Mucosa of stomach (tissue), 1 donor: ENCODE measurements at regions not wholly inside any gene's neighbourhood (a gene's known extent, or its start where the extent isn't known, plus 50 kb on each side); places are given as distances from the start of the nearest gene placed in this dataset.

Experiments used
- H3K27me3 ChIP-seq: one replicate; pipeline ENCODE4 v1.7.0; 2013; ENCODE audit warnings: mild to moderate bottlenecking, low read length; ENCODE audit not compliant: control insufficient read depth, insufficient read depth
- H3K36me3 ChIP-seq: one replicate; pipeline ENCODE4 v1.7.0; 2013; ENCODE audit warnings: low read length; ENCODE audit not compliant: control insufficient read depth, insufficient read depth
- H3K4me1 ChIP-seq: one replicate; pipeline ENCODE4 v1.7.0; 2013; ENCODE audit warnings: mild to moderate bottlenecking, low read length; ENCODE audit not compliant: control insufficient read depth, insufficient read depth
- H3K4me3 ChIP-seq: one replicate; pipeline ENCODE4 v1.7.0; 2013; ENCODE audit warnings: low read length
- H3K9ac ChIP-seq: one replicate; pipeline ENCODE4 v1.7.0; 2013; ENCODE audit warnings: mild to moderate bottlenecking, low read length, moderate library complexity
- H3K9me3 ChIP-seq: one replicate; pipeline ENCODE4 v1.7.0; 2013; ENCODE audit warnings: mild to moderate bottlenecking, low read length, moderate library complexity; ENCODE audit not compliant: control insufficient read depth
- donor health status: Pancreatic carcinoma.

GRCh38 chr18:40577239-40577980, 1377.6 kb upstream of the PIK3C3 start:
- no peak overlapping the region for H3K9ac ChIP-seq
- H3K27me3 ChIP-seq, result no peaks in the 10 kb centered on the region
- H3K9me3 ChIP-seq, result no peaks in the 10 kb centered on the region
- no peaks in the 10 kb centered on the region for H3K4me1 ChIP-seq
- no peaks in the 10 kb centered on the region for H3K36me3 ChIP-seq
- no peak overlapping the region for H3K4me3 ChIP-seq

DNA sequence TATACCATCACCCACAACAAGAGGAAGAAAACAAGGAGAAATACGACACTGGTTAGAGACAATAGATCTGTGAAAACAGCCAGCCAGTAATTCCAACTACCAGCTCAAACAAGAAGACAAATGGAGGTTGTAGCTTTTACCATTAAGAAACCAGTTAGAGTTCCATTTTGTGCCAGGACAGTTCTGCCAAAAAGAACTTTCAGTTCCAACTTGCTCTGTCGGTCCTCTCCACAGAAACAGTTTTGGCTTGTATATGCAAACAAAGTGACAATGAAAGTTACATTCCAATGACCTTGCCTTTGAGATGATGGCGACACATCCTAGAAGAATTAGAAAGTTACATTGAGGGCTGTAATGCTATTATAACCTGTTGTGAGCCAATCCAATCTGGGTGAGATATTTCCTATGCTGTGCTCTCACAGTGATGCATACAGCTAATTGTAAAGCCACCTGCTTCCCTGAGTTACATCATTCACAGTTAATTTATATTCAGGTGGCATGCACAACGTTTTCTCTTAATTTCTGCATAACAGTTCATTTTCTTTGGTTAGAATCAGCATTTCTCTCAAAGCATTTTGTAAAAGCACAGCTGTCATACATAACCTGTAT, 1378.4 kb upstream of the PIK3C3 start:
- no peak overlapping the region for H3K9ac ChIP-seq
- H3K27me3 ChIP-seq, result no peaks in the 10 kb centered on the region
- H3K4me1 ChIP-seq, result no peaks in the 10 kb centered on the region
- H3K4me3 ChIP-seq, result no peak overlapping the region
- H3K9me3 ChIP-seq, result no peaks in the 10 kb centered on the region
- H3K36me3 ChIP-seq, result no peaks in the 10 kb centered on the region

GRCh38 chr18:40570615-40571014, 1384.4 kb upstream of the PIK3C3 start:
- Histone ChIP-seq H3K4me3 (no peak overlapping the region), H3K27me3 (no peaks in the 10 kb centered on the region), H3K9me3 (no peaks in the 10 kb centered on the region), H3K4me1 (no peaks in the 10 kb centered on the region), H3K9ac (no peak overlapping the region), H3K36me3 (no peaks in the 10 kb centered on the region)

DNA sequence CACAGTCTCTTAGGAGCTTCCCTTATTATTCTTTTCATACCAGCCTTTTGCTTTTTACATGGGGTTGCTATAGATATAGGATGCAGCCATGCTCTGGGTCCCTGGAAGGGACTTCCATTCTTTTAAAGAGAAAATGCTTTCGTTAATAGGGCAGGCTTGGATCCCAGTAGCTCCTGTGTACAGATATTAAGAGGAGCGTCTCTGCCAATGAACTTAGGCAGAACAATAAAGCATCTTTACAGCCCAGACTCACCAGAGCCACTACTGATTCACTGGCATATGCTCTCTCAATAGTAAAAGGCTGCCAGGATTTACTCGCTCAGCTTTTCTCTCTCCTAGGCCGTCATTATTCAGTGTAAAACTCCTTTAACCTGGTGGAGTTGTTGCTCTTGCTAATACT, 1385.4 kb upstream of the PIK3C3 start:
- Histone ChIP-seq H3K9me3 (no peaks in the 10 kb centered on the region), H3K4me1 (no peaks in the 10 kb centered on the region), H3K4me3 (no peak overlapping the region), H3K9ac (no peak overlapping the region), H3K36me3 (no peaks in the 10 kb centered on the region), H3K27me3 (no peaks in the 10 kb centered on the region)

- H3K4me3 ChIP-seq, result no peak overlapping the region
- H3K9ac ChIP-seq, result no peak overlapping the region
- no peaks in the 10 kb centered on the region for H3K27me3 ChIP-seq
- H3K36me3 ChIP-seq, result no peaks in the 10 kb centered on the region
- H3K9me3 ChIP-seq, result no peaks in the 10 kb centered on the region
- H3K4me1 ChIP-seq, result no peaks in the 10 kb centered on the region
Measured at GRCh38 chr18:40566510-40566844, 1388.6 kb upstream of the PIK3C3 start.

GRCh38 chr18:40565805-40566509, 1389.1 kb upstream of the PIK3C3 start:
- Histone ChIP-seq H3K27me3 (no peaks in the 10 kb centered on the region), H3K4me1 (no peaks in the 10 kb centered on the region), H3K36me3 (no peaks in the 10 kb centered on the region), H3K9me3 (no peaks in the 10 kb centered on the region), H3K4me3 (no peak overlapping the region), H3K9ac (no peak overlapping the region)

GRCh38 chr18:40559556-40559955, 1395.5 kb upstream of the PIK3C3 start:
- H3K27me3 ChIP-seq, result no peaks in the 10 kb centered on the region
- H3K4me3 ChIP-seq, result no peak overlapping the region
- H3K9ac ChIP-seq, result no peak overlapping the region
- no peaks in the 10 kb centered on the region for H3K4me1 ChIP-seq
- H3K36me3 ChIP-seq, result no peaks in the 10 kb centered on the region
- no peaks in the 10 kb centered on the region for H3K9me3 ChIP-seq

GRCh38 chr18:40558706-40559392, 1396.2 kb upstream of the PIK3C3 start:
- H3K27me3 ChIP-seq, result no peaks in the 10 kb centered on the region
- H3K36me3 ChIP-seq, result no peaks in the 10 kb centered on the region
- no peak overlapping the region for H3K4me3 ChIP-seq
- no peaks in the 10 kb centered on the region for H3K9me3 ChIP-seq
- no peaks in the 10 kb centered on the region for H3K4me1 ChIP-seq
- no peak overlapping the region for H3K9ac ChIP-seq

- H3K9ac ChIP-seq, result no peak overlapping the region
- no peaks in the 10 kb centered on the region for H3K36me3 ChIP-seq
- no peak overlapping the region for H3K4me3 ChIP-seq
- H3K27me3 ChIP-seq, result no peaks in the 10 kb centered on the region
- no peaks in the 10 kb centered on the region for H3K4me1 ChIP-seq
- no peaks in the 10 kb centered on the region for H3K9me3 ChIP-seq
Measured at GRCh38 chr18:40555914-40556313, 1399.1 kb upstream of the PIK3C3 start.

- Histone ChIP-seq H3K27me3 (no peaks in the 10 kb centered on the region), H3K36me3 (no peaks in the 10 kb centered on the region), H3K9ac (no peak overlapping the region), H3K4me1 (no peaks in the 10 kb centered on the region), H3K9me3 (no peaks in the 10 kb centered on the region), H3K4me3 (no peak overlapping the region)
Measured at GRCh38 chr18:40553029-40553428, 1402.0 kb upstream of the PIK3C3 start.

GRCh38 chr18:40546875-40547274, 1408.2 kb upstream of the PIK3C3 start:
- H3K9me3 ChIP-seq, result no peaks in the 10 kb centered on the region
- no peaks in the 10 kb centered on the region for H3K27me3 ChIP-seq
- no peaks in the 10 kb centered on the region for H3K36me3 ChIP-seq
- no peaks in the 10 kb centered on the region for H3K4me1 ChIP-seq
- H3K4me3 ChIP-seq, result no peak overlapping the region
- H3K9ac ChIP-seq, result no peak overlapping the region

- Histone ChIP-seq H3K9ac (no peak overlapping the region), H3K4me3 (no peak overlapping the region), H3K9me3 (no peaks in the 10 kb centered on the region), H3K36me3 (no peaks in the 10 kb centered on the region), H3K4me1 (no peaks in the 10 kb centered on the region), H3K27me3 (no peaks in the 10 kb centered on the region)
Measured at GRCh38 chr18:40534723-40535122, 1420.3 kb upstream of the PIK3C3 start.
